Activated T-cell treated with anti-CD3 and anti-CD28 coated beads, Interleukin-2, amount 50 U/mL, for 72 hours (primary cell): ENCODE measurements at regions not wholly inside any gene's neighbourhood (a gene's known extent, or its start where the extent isn't known, plus 50 kb on each side); places are given as distances from the start of the nearest gene placed in this dataset.
A peak's percentile ranks its signal among the peaks of the same experiment; 100 is the strongest.
"Not testable (repeated sequence)": the region's sequence is repeated elsewhere in the genome, so short reads cannot be mapped to it uniquely, and the experiment has no call there.

Experiments used
- ATAC-seq, 2 donors: fragments of 150-1000 bp; cut with Tn5 transposase; replicated peaks in 1 of 2; 2 replicates each; pipeline ENCODE4 v1.10.0; 2021; ENCODE audit warnings: moderate library complexity in 2 of 2, mild to moderate bottlenecking in 1 of 2
- DNase-seq, 2 donors: peaks; one replicate each; pipeline ENCODE4 v3.0.0; 2021 to 2022; ENCODE audit warnings: mixed read lengths in 1 of 2
- H3K27ac Mint-ChIP-seq: one replicate; pipeline ENCODE4 v1.8.0; 2022; ENCODE audit warnings: mild to moderate bottlenecking, moderate library complexity, mixed read lengths
- H3K27me3 Mint-ChIP-seq: one replicate; pipeline ENCODE4 v1.8.0; 2022; ENCODE audit warnings: low read depth, mixed read lengths
- H3K36me3 Mint-ChIP-seq, 2 donors: one replicate each; pipeline ENCODE4 v1.8.0; 2022; ENCODE audit warnings: mixed read lengths in 2 of 2, mild to moderate bottlenecking in 1 of 2; ENCODE audit not compliant: insufficient read depth in 2 of 2
- H3K4me1 Mint-ChIP-seq: one replicate; pipeline ENCODE4 v1.8.0; 2022; ENCODE audit warnings: low read depth, mixed read lengths
- H3K4me3 Mint-ChIP-seq, 2 donors: one replicate each; pipeline ENCODE4 v1.8.0; 2022; ENCODE audit warnings: mild to moderate bottlenecking in 2 of 2, mixed read lengths in 2 of 2, moderate library complexity in 2 of 2
- H3K9me3 Mint-ChIP-seq, 2 donors: one replicate each; pipeline ENCODE4 v1.8.0; 2022; ENCODE audit warnings: mixed read lengths in 2 of 2

DNA sequence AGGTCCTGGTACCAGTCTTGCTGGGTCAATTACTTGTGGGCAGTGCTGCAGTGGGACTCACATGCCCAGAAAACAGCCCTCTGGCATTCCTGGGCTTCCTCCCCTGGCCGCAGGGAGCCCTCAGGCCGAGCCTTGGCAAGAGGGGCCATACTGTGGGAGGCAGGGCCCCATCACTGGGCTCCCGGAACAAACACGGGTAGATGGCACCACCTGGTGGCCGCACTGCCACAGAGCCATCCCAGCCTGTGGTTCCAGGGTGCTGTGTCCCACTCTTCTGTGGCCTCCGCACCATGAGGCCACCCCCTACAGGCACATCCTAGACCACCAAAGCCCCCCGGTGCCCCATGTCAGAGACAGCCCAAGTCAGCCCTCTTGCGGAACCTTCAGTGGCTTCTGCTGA, 123.3 kb upstream of the ZSCAN2 start:
- not testable (repeated sequence) for H3K27me3 Mint-ChIP-seq, H3K4me3 Mint-ChIP-seq, DNase-seq, H3K4me1 Mint-ChIP-seq, H3K27ac Mint-ChIP-seq, H3K9me3 Mint-ChIP-seq, H3K36me3 Mint-ChIP-seq
- peak; percentile 93 to 94 for ATAC-seq

DNA sequence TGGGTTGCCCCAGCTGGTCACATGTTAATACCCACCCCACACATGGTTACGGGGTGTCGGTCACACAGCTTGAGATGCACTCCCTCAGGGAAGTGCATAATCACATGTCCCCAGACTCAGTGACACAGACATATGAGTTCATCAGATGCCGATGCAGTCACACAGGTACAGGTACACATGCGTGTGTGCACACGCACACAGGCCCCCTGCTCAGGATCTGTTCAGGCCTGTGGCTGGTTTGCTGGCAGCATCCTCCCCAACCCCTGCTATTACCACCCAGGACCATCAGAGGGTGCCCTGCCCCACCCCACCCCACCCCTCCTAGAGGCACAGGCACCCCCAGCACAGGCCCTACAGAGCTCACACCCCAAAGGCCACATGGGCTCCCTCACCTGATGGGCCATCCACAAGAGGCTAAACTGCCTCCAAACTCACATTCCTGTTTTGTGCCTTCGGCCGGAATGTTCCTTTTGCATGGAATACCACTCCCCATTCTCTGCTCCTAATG, 120.6 kb upstream of the ZSCAN2 start:
- not testable (repeated sequence) for H3K27ac Mint-ChIP-seq, H3K27me3 Mint-ChIP-seq, DNase-seq, H3K9me3 Mint-ChIP-seq, H3K4me1 Mint-ChIP-seq, H3K4me3 Mint-ChIP-seq, H3K36me3 Mint-ChIP-seq
- peak; percentile 16 to 20 for ATAC-seq

DNA sequence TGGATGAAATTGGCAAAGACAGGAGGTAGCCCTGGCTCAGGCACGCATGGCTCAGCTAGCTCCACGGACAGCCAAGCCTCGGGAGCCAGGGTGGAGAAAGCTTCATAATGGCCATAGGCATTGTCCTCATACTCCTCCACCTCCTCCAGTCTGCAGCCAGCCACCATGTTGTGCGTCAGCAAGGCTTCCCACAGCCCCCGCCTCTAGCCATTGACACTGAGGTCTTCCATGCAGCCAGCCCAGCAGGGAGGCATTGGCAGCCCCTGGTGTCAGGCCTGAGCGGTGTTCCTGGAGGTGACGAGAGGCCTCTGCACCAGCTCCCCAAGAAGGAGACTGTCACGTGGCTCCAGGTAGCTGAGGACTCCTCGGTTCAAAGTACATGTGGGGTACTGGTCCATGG, 117.0 kb upstream of the ZSCAN2 start:
- not testable (repeated sequence) for H3K4me3 Mint-ChIP-seq, H3K36me3 Mint-ChIP-seq

DNA sequence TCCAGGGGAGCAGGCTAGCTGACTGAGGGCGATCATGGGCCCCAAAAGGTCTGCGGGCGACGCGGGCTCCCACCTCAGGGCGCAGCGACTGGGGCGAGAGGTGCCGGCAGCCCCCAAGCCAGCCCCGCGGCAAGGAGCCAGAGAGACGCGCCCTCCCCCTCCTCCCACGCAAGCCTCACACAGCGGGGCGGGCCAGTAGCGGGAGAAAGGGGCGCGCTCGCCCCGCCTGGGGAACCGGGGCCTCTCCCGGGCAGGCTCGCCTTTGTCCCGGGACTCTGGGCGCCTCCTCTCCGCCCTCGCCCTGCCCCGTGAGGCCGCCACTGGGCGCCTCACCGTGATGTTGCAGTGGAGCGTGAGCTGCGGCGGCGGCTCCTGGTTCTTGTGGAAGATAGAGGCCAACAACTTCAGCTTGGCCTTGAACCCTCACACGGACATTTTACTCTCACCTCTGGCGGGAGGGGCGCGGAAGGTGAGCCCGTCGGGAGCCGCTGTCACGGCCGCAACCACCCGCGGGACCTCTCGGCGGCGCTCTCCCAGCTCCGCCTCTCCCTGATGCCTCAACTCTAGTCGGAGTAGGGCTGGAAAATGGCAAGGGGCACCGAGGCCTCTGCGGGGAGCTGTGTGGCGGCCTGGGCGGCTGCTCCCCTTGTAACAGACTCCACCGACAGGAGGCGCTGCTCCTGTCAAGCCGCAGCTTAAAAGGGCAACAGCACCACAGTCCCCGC, 100.5 kb upstream of the ZSCAN2 start:
- H3K9me3 Mint-ChIP-seq, H3K4me1 Mint-ChIP-seq, ATAC-seq, H3K27me3 Mint-ChIP-seq, H3K27ac Mint-ChIP-seq, H3K36me3 Mint-ChIP-seq: not testable (repeated sequence)
- peak overlapping the region in 1 of 2 donors; percentile 39 for H3K4me3 Mint-ChIP-seq
- peak; percentile 42 to 51 for DNase-seq

More for the DNA sequence above, 117.0 kb upstream of the ZSCAN2 start:
- H3K27me3 Mint-ChIP-seq, H3K9me3 Mint-ChIP-seq, H3K27ac Mint-ChIP-seq, DNase-seq, ATAC-seq, H3K4me1 Mint-ChIP-seq: not testable (repeated sequence)

DNA sequence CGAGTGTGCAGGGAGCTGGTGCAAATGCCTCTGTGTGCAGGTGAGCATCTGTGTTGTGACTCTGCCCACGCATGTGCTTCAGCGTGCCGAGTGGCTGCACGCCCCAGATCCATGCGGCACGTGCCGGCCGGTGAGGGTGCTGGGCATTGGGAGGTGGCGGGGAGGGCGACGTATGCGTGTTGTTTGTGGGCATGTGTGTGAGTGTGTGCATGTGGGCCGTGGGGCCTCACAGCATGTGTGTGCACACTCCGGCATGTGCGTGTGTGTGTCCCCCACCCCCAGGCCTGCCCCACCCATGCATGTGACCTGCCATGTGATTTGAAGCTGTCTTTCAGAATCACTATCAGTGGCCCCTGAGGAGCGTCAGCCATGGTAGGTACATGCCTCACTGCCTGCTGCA, 97.7 kb upstream of the ZSCAN2 start:
- ATAC-seq, H3K9me3 Mint-ChIP-seq, H3K27me3 Mint-ChIP-seq, H3K27ac Mint-ChIP-seq, H3K36me3 Mint-ChIP-seq, H3K4me1 Mint-ChIP-seq, DNase-seq, H3K4me3 Mint-ChIP-seq: not testable (repeated sequence)

DNA sequence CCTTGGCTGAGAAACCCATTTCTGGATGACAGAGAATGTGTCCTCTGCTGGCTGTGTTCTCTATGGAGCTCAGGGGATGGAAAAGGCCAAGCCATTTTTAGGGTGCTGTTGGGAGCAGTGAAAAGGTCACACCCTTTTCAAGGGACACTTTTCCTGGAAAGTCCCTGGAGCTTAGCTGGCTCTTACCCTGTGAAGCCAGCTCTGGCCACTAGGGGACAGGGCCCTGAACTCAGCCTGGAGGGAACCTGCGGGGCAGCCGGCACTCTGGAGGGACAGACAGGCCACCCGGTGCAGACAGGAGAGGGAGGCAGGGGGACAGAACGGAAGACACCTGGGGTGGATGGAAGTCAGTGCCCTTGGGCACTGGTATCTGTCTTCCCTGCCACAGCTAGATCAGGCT, 95.3 kb upstream of the ZSCAN2 start:
- H3K27me3 Mint-ChIP-seq, H3K27ac Mint-ChIP-seq, H3K4me3 Mint-ChIP-seq, H3K9me3 Mint-ChIP-seq, H3K36me3 Mint-ChIP-seq, H3K4me1 Mint-ChIP-seq, ATAC-seq: not testable (repeated sequence)
- peak; percentile 26 to 32 for DNase-seq

DNA sequence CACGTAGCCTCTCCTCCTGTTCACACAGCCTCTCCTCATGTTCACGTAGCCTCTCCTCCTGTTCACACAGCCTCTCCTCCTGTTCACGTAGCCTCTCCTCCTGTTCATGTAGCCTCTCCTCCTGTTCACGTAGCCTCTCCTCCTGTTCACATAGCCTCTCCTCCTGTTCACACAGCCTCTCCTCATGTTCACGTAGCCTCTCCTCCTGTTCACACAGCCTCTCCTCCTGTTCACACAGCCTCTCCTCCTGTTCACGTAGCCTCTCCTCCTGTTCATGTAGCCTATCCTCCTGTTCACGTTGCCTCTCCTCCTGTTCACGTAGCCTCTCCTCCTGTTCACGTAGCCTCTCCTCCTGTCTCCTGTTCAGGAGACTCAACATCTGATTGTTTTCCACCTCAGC, 88.5 kb upstream of the ZSCAN2 start:
- ATAC-seq, H3K4me1 Mint-ChIP-seq, H3K9me3 Mint-ChIP-seq, H3K36me3 Mint-ChIP-seq, H3K27ac Mint-ChIP-seq, DNase-seq, H3K4me3 Mint-ChIP-seq, H3K27me3 Mint-ChIP-seq: not testable (repeated sequence)

DNA sequence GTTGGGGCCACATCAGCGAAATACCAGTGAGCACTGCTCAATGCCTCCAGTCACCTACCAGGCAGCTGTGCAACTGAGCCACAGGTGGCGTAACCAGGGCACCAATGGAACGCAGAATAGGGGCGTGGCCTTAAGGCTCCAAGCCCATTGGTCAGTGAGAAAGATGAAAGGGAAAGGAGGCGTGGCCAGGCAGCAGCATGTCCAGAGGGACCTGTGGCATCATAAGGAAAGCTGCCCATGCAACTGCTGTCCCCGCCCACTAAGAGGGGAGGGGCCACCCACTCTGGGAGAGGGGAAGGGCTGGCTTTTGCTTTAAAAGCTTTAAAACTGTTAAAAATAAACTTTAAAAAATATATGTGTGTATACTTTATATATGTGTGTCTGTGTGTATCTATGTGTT, 84.0 kb upstream of the ZSCAN2 start:
- not testable (repeated sequence) for H3K4me3 Mint-ChIP-seq, H3K9me3 Mint-ChIP-seq, H3K27ac Mint-ChIP-seq, H3K4me1 Mint-ChIP-seq, H3K27me3 Mint-ChIP-seq, H3K36me3 Mint-ChIP-seq, ATAC-seq
- DNase-seq = peak in 1 of 2 donors; percentile 4

DNA sequence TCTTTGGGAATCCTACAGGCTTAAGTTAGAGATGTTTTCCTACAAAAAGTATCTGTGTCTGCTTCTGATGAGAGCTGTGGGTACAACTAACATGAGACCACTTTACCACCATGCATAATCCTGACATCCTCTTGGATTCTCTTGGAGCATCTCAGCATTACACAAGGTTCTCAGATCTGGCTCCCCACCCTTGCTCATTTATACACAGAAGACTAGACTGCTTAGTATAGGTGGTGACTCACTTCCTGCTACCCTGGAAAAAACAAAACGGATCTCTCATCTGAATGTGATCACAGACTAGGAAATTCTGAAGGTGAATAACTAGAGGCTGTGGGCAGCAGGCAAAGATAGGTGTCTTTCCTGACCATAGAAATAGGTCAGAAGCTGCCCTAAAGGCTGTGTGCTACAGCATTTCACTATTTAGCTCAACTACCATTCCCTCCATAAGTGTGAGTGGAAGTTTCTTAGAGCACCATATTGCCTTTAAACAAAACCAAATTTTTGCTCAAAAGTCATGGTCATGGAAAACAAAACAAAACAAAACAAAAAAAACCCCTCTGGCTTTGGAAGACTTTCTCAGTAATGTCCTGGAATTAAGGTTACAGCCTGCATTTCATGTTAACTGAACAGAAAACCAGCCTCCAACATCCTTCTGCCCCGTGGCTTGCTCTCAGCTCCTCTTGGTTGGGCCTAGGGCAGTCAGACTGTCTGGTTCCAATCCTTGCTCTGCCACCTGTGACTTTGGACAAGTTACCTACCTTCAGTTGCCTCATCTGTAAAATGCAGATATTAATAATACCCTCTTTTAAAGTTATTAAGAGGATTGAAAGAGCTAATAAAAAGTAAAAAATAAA, 75.1 kb upstream of the ZSCAN2 start:
- H3K4me1 Mint-ChIP-seq, H3K27ac Mint-ChIP-seq, H3K27me3 Mint-ChIP-seq, H3K9me3 Mint-ChIP-seq, H3K36me3 Mint-ChIP-seq: not testable (repeated sequence)
- H3K4me3 Mint-ChIP-seq = peak overlapping the region in 1 of 2 donors; percentile 63
- DNase-seq (peak; percentile 20 to 26), ATAC-seq (peak; percentile 95 to 98)

DNA sequence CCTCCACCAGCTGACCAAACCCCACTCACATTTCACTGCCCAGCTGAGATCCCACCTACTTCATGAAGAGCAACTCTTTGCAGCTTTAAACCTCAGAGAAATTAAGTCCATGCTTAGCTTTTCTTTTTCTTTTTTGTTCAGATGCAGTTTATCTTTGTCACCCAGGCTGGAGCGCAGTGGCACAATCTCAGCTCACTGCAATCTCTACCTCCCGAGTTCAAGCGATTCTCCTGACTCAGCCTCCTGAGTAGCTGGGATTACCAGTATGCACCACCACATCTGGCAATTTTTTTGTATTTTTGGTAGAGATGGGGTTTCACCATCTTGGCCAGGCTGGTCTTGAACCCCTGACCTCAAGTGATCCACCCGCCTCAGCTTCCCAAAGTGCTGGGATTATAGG, 70.1 kb upstream of the ZSCAN2 start:
- not testable (repeated sequence) for H3K27me3 Mint-ChIP-seq, H3K36me3 Mint-ChIP-seq

DNA sequence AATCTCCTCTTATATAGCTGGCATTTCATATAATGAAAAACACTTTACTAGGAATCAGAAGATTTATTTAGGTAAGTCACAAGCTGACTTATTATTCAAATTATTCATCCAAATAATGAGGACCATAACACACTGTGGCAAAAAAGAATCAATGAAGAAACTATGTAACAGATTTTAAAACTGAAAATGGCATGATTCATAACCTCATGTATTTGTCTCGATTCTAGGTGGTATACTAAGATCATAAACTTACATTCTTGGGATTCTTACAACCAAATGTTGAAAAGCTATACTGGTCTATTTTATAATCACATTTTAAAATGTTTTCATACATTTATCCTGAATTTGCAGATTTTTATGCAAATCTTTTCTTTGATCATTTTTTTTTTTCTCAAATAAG, 69.6 kb upstream of the ZSCAN2 start:
- H3K36me3 Mint-ChIP-seq, H3K27ac Mint-ChIP-seq, DNase-seq, H3K4me3 Mint-ChIP-seq, H3K27me3 Mint-ChIP-seq, H3K9me3 Mint-ChIP-seq: not testable (repeated sequence)
- H3K4me1 Mint-ChIP-seq = peaks cover 41% of the 10 kb centered on the region
- ATAC-seq = peak in 1 of 2 donors; percentile 29

More for the DNA sequence above, 70.1 kb upstream of the ZSCAN2 start:
- H3K4me3 Mint-ChIP-seq, ATAC-seq, H3K9me3 Mint-ChIP-seq, DNase-seq, H3K27ac Mint-ChIP-seq: not testable (repeated sequence)
- H3K4me1 Mint-ChIP-seq = peaks cover 41% of the 10 kb centered on the region

DNA sequence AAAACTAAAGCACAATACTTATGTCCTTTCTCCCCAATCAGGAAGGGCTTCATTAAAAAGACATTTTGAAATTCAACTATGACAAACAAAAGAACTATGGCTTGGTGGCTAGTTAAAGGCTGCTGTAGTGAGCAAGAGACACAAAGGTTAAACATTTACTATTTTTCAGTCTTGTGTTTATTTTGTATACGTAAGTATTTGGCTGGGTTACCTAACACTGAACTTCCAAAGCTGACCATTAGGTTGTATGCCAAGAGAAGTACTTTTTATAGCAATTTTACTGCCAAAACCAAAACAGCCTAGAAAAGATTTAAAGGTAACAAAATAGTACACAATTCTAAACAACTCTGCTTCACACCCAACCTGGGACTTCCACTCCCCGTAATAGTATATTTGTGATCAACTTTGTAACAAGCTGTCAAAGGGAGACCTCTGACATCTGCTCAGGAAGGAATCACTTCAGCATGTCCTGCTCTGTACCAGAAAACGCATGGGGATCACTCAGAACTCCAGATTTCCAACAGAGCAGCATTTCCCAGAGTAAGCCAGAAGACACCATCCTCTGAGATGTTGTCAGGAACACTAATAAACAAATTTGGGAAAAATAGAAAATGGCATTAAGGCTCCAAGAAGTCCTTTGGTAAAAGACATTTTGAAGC, 69.0 kb upstream of the ZSCAN2 start:
- H3K9me3 Mint-ChIP-seq, DNase-seq, H3K27ac Mint-ChIP-seq, H3K27me3 Mint-ChIP-seq, ATAC-seq, H3K4me3 Mint-ChIP-seq, H3K36me3 Mint-ChIP-seq: not testable (repeated sequence)
- H3K4me1 Mint-ChIP-seq = peaks cover 41% of the 10 kb centered on the region

DNA sequence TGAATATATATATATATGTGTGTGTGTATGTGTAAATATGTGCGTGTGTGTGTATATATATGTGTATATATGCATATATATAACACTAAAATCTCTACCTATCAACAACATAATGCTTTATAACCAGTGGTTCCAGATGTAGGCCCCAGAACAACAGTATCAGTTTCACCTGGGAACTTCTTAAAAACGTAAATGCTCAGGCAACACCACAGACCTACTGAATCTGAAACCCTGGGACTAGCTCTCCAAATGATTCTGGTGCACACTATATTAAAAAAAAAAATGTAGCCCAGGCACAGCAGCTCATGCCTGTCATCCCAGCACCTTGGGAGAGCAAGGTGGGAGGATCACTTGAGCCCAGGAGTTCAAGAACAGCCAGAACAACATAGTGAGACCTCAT, 67.1 kb upstream of the ZSCAN2 start:
- not testable (repeated sequence) for H3K9me3 Mint-ChIP-seq

More for the DNA sequence above, 67.1 kb upstream of the ZSCAN2 start:
- not testable (repeated sequence) for H3K27ac Mint-ChIP-seq, H3K27me3 Mint-ChIP-seq, DNase-seq, H3K36me3 Mint-ChIP-seq
- ATAC-seq = peak; percentile 15 to 40
- Mint-ChIP-seq H3K4me1 (peaks cover 37% of the 10 kb centered on the region), H3K4me3 (peak overlapping the region in 1 of 2 donors; percentile 36)
